Glutamatergic neuron (in vitro differentiated cells): ENCODE measurements at regions not wholly inside any gene's neighbourhood (a gene's known extent, or its start where the extent isn't known, plus 50 kb on each side); places are given as distances from the start of the nearest gene placed in this dataset.

Source experiments
- DNase-seq: peaks from one replicate; pipeline ENCODE4 v3.0.0; 2022
- H3K27ac Mint-ChIP-seq: one replicate; pipeline ENCODE4 v1.8.0; 2020; ENCODE audit warnings: mild to moderate bottlenecking, mixed read lengths, inconsistent platforms; ENCODE audit not compliant: unreplicated experiment
- H3K27me3 Mint-ChIP-seq: one replicate; pipeline ENCODE4 v1.8.0; 2020; ENCODE audit warnings: mild to moderate bottlenecking, moderate library complexity, mixed read lengths, inconsistent platforms; ENCODE audit not compliant: unreplicated experiment
- H3K36me3 Mint-ChIP-seq: one replicate; pipeline ENCODE4 v1.8.0; 2020; ENCODE audit warnings: mild to moderate bottlenecking, mixed read lengths, inconsistent platforms; ENCODE audit not compliant: unreplicated experiment
- H3K4me1 Mint-ChIP-seq: one replicate; pipeline ENCODE4 v1.8.0; 2020; ENCODE audit warnings: mild to moderate bottlenecking, low read depth, mixed read lengths, inconsistent platforms; ENCODE audit not compliant: unreplicated experiment
- H3K4me3 Mint-ChIP-seq: one replicate; pipeline ENCODE4 v1.8.0; 2020; ENCODE audit warnings: mild to moderate bottlenecking, mixed read lengths, inconsistent platforms; ENCODE audit not compliant: unreplicated experiment
- H3K9me3 Mint-ChIP-seq: one replicate; pipeline ENCODE4 v1.8.0; 2020; ENCODE audit warnings: mild to moderate bottlenecking, moderate library complexity, mixed read lengths, inconsistent platforms; ENCODE audit not compliant: unreplicated experiment
- CTCF ChIP-seq: fragments of 200-600 bp; sonication (generic); IDR thresholded peaks from one replicate; pipeline ENCODE4 v1.5.0; 2021; ENCODE audit not compliant: partially characterized antibody, unreplicated experiment

- Mint-ChIP-seq H3K4me3 (no peak overlapping the region), H3K27ac (no peak overlapping the region), H3K27me3 (peaks cover 1% of the 10 kb centered on the region), H3K9me3 (no peaks in the 10 kb centered on the region), H3K36me3 (peaks cover 1% of the 10 kb centered on the region), H3K4me1 (no peaks in the 10 kb centered on the region)
- no peak for TF ChIP-seq CTCF
- no peak for DNase-seq
These were observed 936.5 kb upstream of the DDX18 start for GRCh38 chr2:116877944-116878343.

GRCh38 chr2:116879650-116880160 is 934.8 kb upstream of the DDX18 start:
- Mint-ChIP-seq H3K9me3 (no peaks in the 10 kb centered on the region), H3K4me3 (no peak overlapping the region), H3K27me3 (no peaks in the 10 kb centered on the region), H3K36me3 (no peaks in the 10 kb centered on the region), H3K27ac (no peak overlapping the region), H3K4me1 (no peaks in the 10 kb centered on the region)
- TF ChIP-seq CTCF = no peak
- no peak for DNase-seq

- no peak overlapping the region for H3K27ac Mint-ChIP-seq
These were observed 923.3 kb upstream of the DDX18 start for GRCh38 chr2:116891191-116891590.

DNA sequence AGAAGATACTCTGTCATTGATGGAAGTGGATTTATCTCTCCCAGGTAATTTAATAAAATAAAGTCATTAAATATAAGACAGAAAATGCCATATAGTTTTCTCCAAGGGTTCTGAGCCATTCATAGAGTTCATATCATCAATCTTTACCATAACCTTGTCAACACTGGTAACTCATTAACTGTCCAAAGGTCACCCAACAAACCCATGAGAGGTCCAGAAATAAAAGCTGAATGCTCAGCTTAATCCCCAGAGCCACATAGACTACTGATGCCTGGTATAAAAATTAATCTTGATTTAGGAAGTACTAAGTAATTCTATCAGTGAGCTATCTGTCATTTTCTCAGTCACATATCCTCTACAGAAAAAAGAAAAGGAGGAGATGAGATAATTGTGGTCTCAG is 903.0 kb upstream of the DDX18 start:
- no peak for DNase-seq
- H3K9me3 Mint-ChIP-seq = no peaks in the 10 kb centered on the region
- no peaks in the 10 kb centered on the region for H3K27me3 Mint-ChIP-seq
- no peak for TF ChIP-seq CTCF
- H3K4me3 Mint-ChIP-seq = no peak overlapping the region
- no peaks in the 10 kb centered on the region for H3K36me3 Mint-ChIP-seq
- no peaks in the 10 kb centered on the region for H3K4me1 Mint-ChIP-seq
- H3K27ac Mint-ChIP-seq = no peak overlapping the region

More at GRCh38 chr2:116891191-116891590, 923.3 kb upstream of the DDX18 start:
- Mint-ChIP-seq H3K4me3 (no peak overlapping the region), H3K9me3 (peaks cover 2% of the 10 kb centered on the region), H3K4me1 (no peaks in the 10 kb centered on the region), H3K36me3 (no peaks in the 10 kb centered on the region), H3K27me3 (no peaks in the 10 kb centered on the region)
- TF ChIP-seq CTCF = no peak
- DNase-seq = no peak

- H3K9me3 Mint-ChIP-seq = no peaks in the 10 kb centered on the region
- TF ChIP-seq CTCF = no peak
- DNase-seq = no peak
- H3K4me1 Mint-ChIP-seq = no peaks in the 10 kb centered on the region
- no peak overlapping the region for H3K4me3 Mint-ChIP-seq
- H3K27me3 Mint-ChIP-seq = no peaks in the 10 kb centered on the region
- H3K36me3 Mint-ChIP-seq = no peaks in the 10 kb centered on the region
- no peak overlapping the region for H3K27ac Mint-ChIP-seq
These were observed 898.8 kb upstream of the DDX18 start for GRCh38 chr2:116915673-116916072.
